B cell (primary cell): ENCODE measurements at regions not wholly inside any gene's neighbourhood (a gene's known extent, or its start where the extent isn't known, plus 50 kb on each side); places are given as distances from the start of the nearest gene placed in this dataset.
"Not testable (repeated sequence)": the region's sequence is repeated elsewhere in the genome, so short reads cannot be mapped to it uniquely, and the experiment has no call there.

ENCODE experiments used
- ATAC-seq: fragments of 200-7000 bp; cut with Tn5 transposase; one replicate; pipeline ENCODE4 v1.10.0; 2021; ENCODE audit warnings: low read depth, mild to moderate bottlenecking, moderate number of reproducible peaks, moderate library complexity
- CTCF ChIA-PET: fragments of 350-600 bp; sonication (Branson Sonifier 250); formaldehyde crosslinking; loops from one replicate; lab custom pipeline; 2021; ENCODE audit warnings: antibody characterized with exemption, inconsistent platforms; lab: Charles Lee
- POLR2A ChIA-PET: fragments of 350-600 bp; sonication (Branson Sonifier 250); formaldehyde crosslinking; loops from one replicate; lab custom pipeline; 2021; ENCODE audit warnings: antibody characterized with exemption; lab: Charles Lee
- DNase-seq: peaks from one replicate; pipeline ENCODE4 v3.0.0; 2013
- H2AFZ ChIP-seq: 2 replicates; pipeline ENCODE4 v1.6.1; 2012; ENCODE audit warnings: mild to moderate bottlenecking, low read depth, low read length; ENCODE audit not compliant: insufficient read depth, poor library complexity, severe bottlenecking
- H3K27ac ChIP-seq, 2 donors: 1 replicate in 1 of 2; 2 replicates in 1 of 2; pipeline ENCODE4 v1.5.1; 2012 to 2013; ENCODE audit warnings: low read length in 2 of 2, mild to moderate bottlenecking in 2 of 2, moderate library complexity in 1 of 2
- H3K27me3 ChIP-seq, 4 experiments: fragments of 200-600 bp in 1 of 4; sonication (generic) in 1 of 4; replicated peaks in 1 of 4; 1 replicate in 2 of 4; 2 replicates in 2 of 4; pipeline versions ENCODE4 v1.6.1 to v1.7.0; 2013 to 2016; ENCODE audit warnings: low read length in 3 of 4, mild to moderate bottlenecking in 2 of 4, mixed read lengths in 1 of 4, moderate library complexity in 1 of 4; ENCODE audit not compliant: insufficient read depth in 4 of 4, control insufficient read depth in 3 of 4; ENCODE audit errors: control extremely low read depth in 1 of 4
- H3K36me3 ChIP-seq, 2 experiments: replicated peaks in 1 of 2; 1 replicate in 1 of 2; 2 replicates in 1 of 2; pipeline versions ENCODE4 v1.6.1 to v1.7.1; 2013; ENCODE audit warnings: low read length in 1 of 2; ENCODE audit not compliant: insufficient read depth in 2 of 2, control insufficient read depth in 1 of 2; ENCODE audit errors: control extremely low read depth in 1 of 2, extremely low read depth in 1 of 2
- H3K4me1 ChIP-seq, 2 donors: fragments of 200-600 bp in 1 of 2; sonication (generic) in 1 of 2; 1 replicate in 1 of 2; 2 replicates in 1 of 2; pipeline versions ENCODE4 v1.5.1 to v1.6.1; 2013 to 2017; ENCODE audit warnings: low read length in 2 of 2; ENCODE audit not compliant: control insufficient read depth in 2 of 2, insufficient read depth in 2 of 2
- H3K4me2 ChIP-seq: replicated peaks from 2 replicates; pipeline ENCODE3; 2012; ENCODE audit warnings: mild to moderate bottlenecking, low read depth, low read length; ENCODE audit not compliant: poor library complexity, severe bottlenecking
- H3K4me3 ChIP-seq, 5 experiments: fragments of 200-600 bp in 1 of 5; sonication (generic) in 1 of 5; 1 replicate in 3 of 5; 2 replicates in 2 of 5; pipeline versions ENCODE4 v1.5.1 to v1.7.0; 2011 to 2016; ENCODE audit warnings: low read length in 4 of 5, mild to moderate bottlenecking in 4 of 5, low read depth in 2 of 5, control low read depth in 1 of 5, moderate library complexity in 1 of 5; ENCODE audit not compliant: insufficient read depth in 1 of 5; ENCODE audit errors: control extremely low read depth in 1 of 5, extremely low read depth in 1 of 5
- H3K79me2 ChIP-seq: fragments of 200-600 bp; sonication (generic); one replicate; pipeline ENCODE4 v1.6.0; 2016; ENCODE audit warnings: low read length; ENCODE audit not compliant: control insufficient read depth, insufficient read depth
- H3K9ac ChIP-seq: fragments of 200-600 bp; sonication (generic); 2 replicates; pipeline ENCODE4 v1.6.1; 2017; ENCODE audit warnings: mild to moderate bottlenecking, low read length, moderate library complexity
- H3K9me3 ChIP-seq, 3 donors: one replicate each; pipeline versions ENCODE4 v1.6.1 to v1.7.1; 2013; ENCODE audit warnings: low read length in 2 of 3; ENCODE audit not compliant: control insufficient read depth in 2 of 3, insufficient read depth in 1 of 3; ENCODE audit errors: control extremely low read depth in 1 of 3
- H4K20me1 ChIP-seq: 2 replicates; pipeline ENCODE4 v1.6.0; 2012; ENCODE audit warnings: mild to moderate bottlenecking, low read length; ENCODE audit not compliant: insufficient read depth, control insufficient read depth, poor library complexity, severe bottlenecking
- H3K27ac Mint-ChIP-seq: one replicate; pipeline ENCODE4 v1.8.0; 2021; ENCODE audit warnings: mixed read lengths
- H3K27me3 Mint-ChIP-seq: one replicate; pipeline ENCODE4 v1.8.0; 2021; ENCODE audit warnings: mixed read lengths
- H3K4me1 Mint-ChIP-seq: one replicate; pipeline ENCODE4 v1.8.0; 2021; ENCODE audit warnings: mixed read lengths
- H3K4me3 Mint-ChIP-seq: one replicate; pipeline ENCODE4 v1.8.0; 2021; ENCODE audit warnings: mixed read lengths
- H3K9me3 Mint-ChIP-seq: one replicate; pipeline ENCODE4 v1.8.0; 2022; ENCODE audit warnings: mixed read lengths; ENCODE audit not compliant: insufficient read depth
- WGBS: methylation state at CpG from one replicate; pipeline ENCODE4 v1.1.5; 2013; ENCODE audit warnings: missing lambda C conversion rate; ENCODE audit not compliant: insufficient coverage; 5-methylcytosine and 5-hydroxymethylcytosine counted together
- intact Hi-C: fragments of 100-400 bp; cut with micrococcal nuclease; formaldehyde crosslinking; loops from one replicate; pipeline ENCODE4 v1.10.0; 2022

DNA sequence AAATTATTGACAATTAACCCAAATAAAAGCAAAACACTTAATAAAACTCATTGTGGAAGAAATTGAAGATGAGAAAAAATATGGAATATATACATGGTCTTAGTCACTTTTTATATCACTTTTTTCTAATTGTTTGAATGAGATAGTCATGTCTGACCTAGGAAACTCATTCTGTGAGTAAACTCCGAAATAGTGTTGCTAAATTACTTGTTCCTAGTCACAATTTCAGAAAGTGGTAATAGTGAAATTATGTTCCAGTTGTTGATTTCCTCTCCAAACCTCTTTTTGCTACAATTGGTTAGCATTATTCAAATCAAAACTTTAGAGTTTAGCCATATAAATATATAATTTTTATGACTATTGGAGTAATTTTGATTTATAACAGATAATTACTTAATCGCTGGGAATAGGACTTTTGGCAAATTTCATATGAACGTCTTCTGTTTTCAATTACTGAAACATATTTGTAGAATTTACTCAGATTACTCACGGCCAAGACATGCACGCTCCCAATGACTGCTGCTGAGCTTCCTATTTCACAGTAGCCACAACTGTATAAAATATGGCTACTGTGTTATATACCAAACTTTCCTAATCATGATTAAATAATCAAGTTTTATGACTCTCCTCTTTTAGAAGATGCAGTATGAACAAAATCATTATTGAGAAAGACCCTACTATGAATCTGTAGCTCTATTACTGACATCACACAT lies 583.4 kb downstream of the PRIM2 start:
- ATAC-seq, H3K4me3 ChIP-seq, H3K9me3 ChIP-seq, H3K27me3 ChIP-seq, CTCF ChIA-PET, intact Hi-C loops, H3K4me3 Mint-ChIP-seq, H3K36me3 ChIP-seq, POLR2A ChIA-PET, DNase-seq, H3K27ac ChIP-seq, H3K27ac Mint-ChIP-seq, H3K9ac ChIP-seq, H3K4me1 ChIP-seq, H3K79me2 ChIP-seq, H3K27me3 Mint-ChIP-seq, H4K20me1 ChIP-seq, H3K4me2 ChIP-seq, H2AFZ ChIP-seq, H3K4me1 Mint-ChIP-seq, H3K9me3 Mint-ChIP-seq: not testable (repeated sequence)
- WGBS: no CpG with 5 or more reads among the region's 5 CpGs

DNA sequence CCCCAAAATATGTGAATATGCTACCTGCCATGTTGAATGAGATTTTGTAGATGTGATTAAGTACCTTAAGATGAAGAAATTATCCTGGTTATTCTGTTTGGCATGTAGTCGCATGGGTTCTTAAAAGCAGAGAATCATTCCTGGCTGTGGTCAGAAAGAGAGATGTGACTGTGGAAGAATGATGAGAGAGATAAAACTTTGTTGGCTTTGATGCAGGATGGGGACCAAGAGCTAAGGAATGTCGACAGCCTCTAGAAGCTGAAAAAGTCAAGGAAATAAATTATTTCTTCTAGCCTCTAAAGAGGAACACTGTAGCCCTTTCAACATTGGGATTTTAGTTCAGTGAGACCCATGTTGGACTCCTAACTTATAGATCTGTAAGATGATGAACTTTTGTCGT lies 584.0 kb downstream of the PRIM2 start:
- H3K4me3 ChIP-seq, H3K27me3 ChIP-seq, H3K9me3 Mint-ChIP-seq, DNase-seq, H3K9ac ChIP-seq, H3K9me3 ChIP-seq, H2AFZ ChIP-seq, H3K4me3 Mint-ChIP-seq, H3K27ac ChIP-seq, H3K4me1 ChIP-seq, H3K27me3 Mint-ChIP-seq, H3K36me3 ChIP-seq, H3K4me1 Mint-ChIP-seq, H4K20me1 ChIP-seq, H3K79me2 ChIP-seq, H3K27ac Mint-ChIP-seq, ATAC-seq, intact Hi-C loops, POLR2A ChIA-PET, CTCF ChIA-PET, H3K4me2 ChIP-seq: not testable (repeated sequence)
- WGBS: 88% methylated on average over 1 of the region's 3 CpGs

DNA sequence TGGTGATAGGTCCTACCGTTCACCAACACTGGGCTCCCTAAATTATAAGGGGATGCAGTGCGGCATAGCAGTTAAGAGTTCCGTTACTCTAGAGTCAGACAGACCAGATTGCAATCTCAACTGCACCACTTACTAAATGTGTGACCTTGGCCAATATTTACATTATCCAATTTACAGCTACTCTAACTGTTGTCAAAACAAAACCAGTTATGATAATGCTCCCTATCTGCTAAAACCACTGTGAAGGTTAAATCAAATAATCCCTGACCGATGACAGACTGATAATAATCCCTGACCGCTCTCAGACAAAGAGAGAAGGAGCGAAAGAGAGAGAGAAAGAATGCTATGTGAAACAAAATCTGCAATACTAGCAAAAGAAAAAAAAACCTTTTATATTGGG lies 586.9 kb downstream of the PRIM2 start:
- POLR2A ChIA-PET, H3K4me2 ChIP-seq, H3K9me3 Mint-ChIP-seq: not testable (repeated sequence)

DNA sequence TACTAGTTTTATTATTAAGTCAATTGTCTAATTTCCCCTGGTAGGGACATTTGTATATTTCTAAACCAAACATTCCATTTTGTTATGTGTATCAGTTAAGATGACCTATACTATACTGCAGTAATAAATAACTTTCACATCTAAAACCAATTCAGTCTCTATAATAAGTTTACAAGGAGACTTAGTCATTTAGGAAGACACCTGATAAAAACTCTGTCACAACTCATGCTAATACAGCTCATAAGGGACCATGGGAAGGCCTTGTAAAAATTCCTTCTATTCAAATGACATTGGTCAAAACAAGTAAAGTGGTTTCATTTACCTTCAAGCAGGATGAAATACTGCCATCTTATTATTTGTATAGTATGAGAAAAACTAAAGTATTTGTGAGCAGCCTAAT lies 597.9 kb downstream of the PRIM2 start:
- DNase-seq, ATAC-seq, H3K79me2 ChIP-seq, H3K27me3 ChIP-seq, CTCF ChIA-PET, H3K9me3 Mint-ChIP-seq, H3K27me3 Mint-ChIP-seq, intact Hi-C loops, H3K4me3 ChIP-seq, H3K36me3 ChIP-seq, H4K20me1 ChIP-seq, H3K4me1 Mint-ChIP-seq, H3K27ac Mint-ChIP-seq, H2AFZ ChIP-seq, H3K4me1 ChIP-seq, H3K4me3 Mint-ChIP-seq, H3K9me3 ChIP-seq, H3K4me2 ChIP-seq, POLR2A ChIA-PET, H3K9ac ChIP-seq, H3K27ac ChIP-seq: not testable (repeated sequence)

More for the DNA sequence above, 586.9 kb downstream of the PRIM2 start:
- H3K9me3 ChIP-seq, H3K27ac ChIP-seq, H3K27me3 ChIP-seq, CTCF ChIA-PET, DNase-seq, H3K36me3 ChIP-seq, H3K27me3 Mint-ChIP-seq, H3K9ac ChIP-seq, H3K4me1 Mint-ChIP-seq, intact Hi-C loops, ATAC-seq, H3K27ac Mint-ChIP-seq, H3K4me1 ChIP-seq, H3K4me3 Mint-ChIP-seq, H3K79me2 ChIP-seq, H3K4me3 ChIP-seq, H4K20me1 ChIP-seq, H2AFZ ChIP-seq: not testable (repeated sequence)
- 100% methylated on average over 1 of the region's 6 CpGs for WGBS
